Calu3 (cell line): ENCODE measurements at regions not wholly inside any gene's neighbourhood (a gene's known extent, or its start where the extent isn't known, plus 50 kb on each side); places are given as distances from the start of the nearest gene placed in this dataset.

Experiments
- BruUV-seq: library from RNA; stranded (reverse); fragments of 400-500 nt; replicated peaks from 2 replicates; lab custom pipeline; 2021; lab: Mats Ljungman, UMichigan
- CTCF ChIA-PET: fragments of 300-600 bp; sonication (Branson Sonifier 250); formaldehyde crosslinking; loops from one replicate; lab custom pipeline; 2022; ENCODE audit warnings: antibody characterized with exemption; lab: Charles Lee
- DNase-seq: peaks from one replicate; pipeline ENCODE4 v3.0.0; 2022
- H3K27ac Mint-ChIP-seq: one replicate; pipeline ENCODE4 v1.8.0; 2022; ENCODE audit warnings: mixed read lengths; ENCODE audit not compliant: unreplicated experiment
- H3K27me3 Mint-ChIP-seq: one replicate; pipeline ENCODE4 v1.8.0; 2022; ENCODE audit warnings: mixed read lengths; ENCODE audit not compliant: unreplicated experiment
- H3K36me3 Mint-ChIP-seq: one replicate; pipeline ENCODE4 v1.8.0; 2022; ENCODE audit warnings: mild to moderate bottlenecking, moderate library complexity, mixed read lengths; ENCODE audit not compliant: insufficient read depth, unreplicated experiment
- H3K4me1 Mint-ChIP-seq: one replicate; pipeline ENCODE4 v1.8.0; 2022; ENCODE audit warnings: mild to moderate bottlenecking, low read depth, mixed read lengths; ENCODE audit not compliant: unreplicated experiment
- H3K4me3 Mint-ChIP-seq: one replicate; pipeline ENCODE4 v1.8.0; 2022; ENCODE audit warnings: mild to moderate bottlenecking, low read depth, moderate library complexity, mixed read lengths; ENCODE audit not compliant: unreplicated experiment
- H3K9me3 Mint-ChIP-seq: one replicate; pipeline ENCODE4 v1.8.0; 2022; ENCODE audit warnings: low read depth, mixed read lengths; ENCODE audit not compliant: unreplicated experiment
- intact Hi-C: fragments of 100-400 bp; cut with micrococcal nuclease; formaldehyde crosslinking; loops from one replicate; pipeline ENCODE4 v1.10.0; 2022; ENCODE audit not compliant: unreplicated experiment
- TF ChIP-seq, protein P1 (sequence below): fragments of 200-600 bp; IDR thresholded peaks from one replicate; pipeline ENCODE4 v1.8.0; 2022; ENCODE audit warnings: antibody characterized with exemption; ENCODE audit not compliant: unreplicated experiment

DNA sequence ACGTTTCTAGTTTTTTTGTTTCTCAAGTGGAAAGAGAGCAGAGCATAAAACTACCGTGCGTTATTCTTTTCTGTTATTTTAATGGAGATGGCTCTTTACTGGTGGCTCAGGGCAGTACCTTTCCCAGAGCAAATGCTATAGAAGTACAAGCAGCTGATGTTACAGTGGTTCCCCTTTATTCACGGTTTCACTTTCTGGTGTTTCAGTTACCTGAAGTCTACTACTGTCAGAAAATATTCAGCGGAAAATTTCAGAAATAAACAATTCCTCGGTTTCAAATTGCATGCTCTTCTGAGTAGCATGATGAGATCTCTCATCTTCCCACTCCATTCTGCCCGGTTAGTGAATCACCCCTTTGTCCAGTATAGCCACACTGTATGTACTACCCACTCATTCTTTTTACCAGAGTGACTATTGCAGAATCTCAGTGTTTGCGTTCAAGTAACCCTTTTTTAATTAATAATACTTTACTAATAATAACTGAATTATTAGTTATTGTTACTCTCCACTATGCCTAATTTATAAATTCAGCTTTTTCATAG lies 597.5 kb upstream of the ROBO2 start:
- no peaks in the 10 kb centered on the region for H3K27me3 Mint-ChIP-seq
- BruUV-seq: no TSS peak
- H3K4me1 Mint-ChIP-seq: no peaks in the 10 kb centered on the region
- no peak for DNase-seq
- TF ChIP-seq, protein P1, sequence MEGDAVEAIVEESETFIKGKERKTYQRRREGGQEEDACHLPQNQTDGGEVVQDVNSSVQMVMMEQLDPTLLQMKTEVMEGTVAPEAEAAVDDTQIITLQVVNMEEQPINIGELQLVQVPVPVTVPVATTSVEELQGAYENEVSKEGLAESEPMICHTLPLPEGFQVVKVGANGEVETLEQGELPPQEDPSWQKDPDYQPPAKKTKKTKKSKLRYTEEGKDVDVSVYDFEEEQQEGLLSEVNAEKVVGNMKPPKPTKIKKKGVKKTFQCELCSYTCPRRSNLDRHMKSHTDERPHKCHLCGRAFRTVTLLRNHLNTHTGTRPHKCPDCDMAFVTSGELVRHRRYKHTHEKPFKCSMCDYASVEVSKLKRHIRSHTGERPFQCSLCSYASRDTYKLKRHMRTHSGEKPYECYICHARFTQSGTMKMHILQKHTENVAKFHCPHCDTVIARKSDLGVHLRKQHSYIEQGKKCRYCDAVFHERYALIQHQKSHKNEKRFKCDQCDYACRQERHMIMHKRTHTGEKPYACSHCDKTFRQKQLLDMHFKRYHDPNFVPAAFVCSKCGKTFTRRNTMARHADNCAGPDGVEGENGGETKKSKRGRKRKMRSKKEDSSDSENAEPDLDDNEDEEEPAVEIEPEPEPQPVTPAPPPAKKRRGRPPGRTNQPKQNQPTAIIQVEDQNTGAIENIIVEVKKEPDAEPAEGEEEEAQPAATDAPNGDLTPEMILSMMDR: no peak
- intact Hi-C loops: no loop called here
- no peaks in the 10 kb centered on the region for H3K36me3 Mint-ChIP-seq
- CTCF ChIA-PET: interaction anchor here (0.7 kb wide), 1 partner anchor 28 kb away, joined by 6 read pairs; no protein-coding TSS in a partner anchor
- no peak overlapping the region for H3K4me3 Mint-ChIP-seq
- peaks cover 10% of the 10 kb centered on the region for H3K9me3 Mint-ChIP-seq
- no peak overlapping the region for H3K27ac Mint-ChIP-seq

DNA sequence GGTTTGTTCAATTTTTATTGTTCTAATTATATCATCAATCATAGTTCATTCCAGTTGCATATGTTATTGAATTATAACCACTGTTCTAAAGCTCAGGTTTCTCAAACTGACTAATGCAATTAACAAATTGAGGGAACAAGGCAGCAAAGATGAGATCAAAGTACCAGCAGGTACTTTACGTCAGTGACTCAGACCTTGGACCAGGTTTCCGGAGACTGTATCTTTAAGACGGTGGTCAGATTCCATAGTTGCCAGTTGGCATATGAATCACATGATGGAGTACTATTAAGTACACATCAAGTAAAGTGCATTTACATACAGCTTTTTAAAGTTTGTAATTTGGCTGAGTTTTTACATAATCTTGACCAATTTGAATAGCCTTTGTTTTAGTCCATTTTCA lies 583.6 kb upstream of the ROBO2 start:
- peaks cover 7% of the 10 kb centered on the region for H3K9me3 Mint-ChIP-seq
- DNase-seq: no peak
- TF ChIP-seq, protein P1: no peak
- intact Hi-C loops: no loop called here
- CTCF ChIA-PET: no interaction called here
- no peak overlapping the region for H3K4me3 Mint-ChIP-seq
- H3K4me1 Mint-ChIP-seq: no peaks in the 10 kb centered on the region
- no peak overlapping the region for H3K27ac Mint-ChIP-seq
- no peaks in the 10 kb centered on the region for H3K36me3 Mint-ChIP-seq
- no peaks in the 10 kb centered on the region for H3K27me3 Mint-ChIP-seq
- no TSS peak for BruUV-seq

DNA sequence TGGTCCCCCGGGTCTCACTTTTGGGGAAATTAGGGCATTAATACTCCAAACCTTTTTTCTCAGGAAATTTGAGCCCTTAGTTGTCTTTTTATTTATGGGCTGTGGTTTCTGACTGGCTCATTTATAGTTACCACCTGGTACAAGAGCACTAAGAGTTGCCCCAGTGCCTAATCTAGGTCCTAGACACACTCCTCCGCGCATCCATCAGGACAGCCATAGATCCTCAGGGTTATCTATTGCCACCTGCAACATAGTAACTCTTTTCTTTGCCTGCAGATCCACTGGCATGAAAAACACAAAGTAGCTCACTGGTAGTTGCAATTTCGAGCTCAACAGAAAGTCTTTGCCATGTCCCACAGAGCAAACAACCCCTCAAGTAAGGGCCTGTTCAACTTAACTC lies 576.4 kb upstream of the ROBO2 start:
- BruUV-seq: no TSS peak

DNA sequence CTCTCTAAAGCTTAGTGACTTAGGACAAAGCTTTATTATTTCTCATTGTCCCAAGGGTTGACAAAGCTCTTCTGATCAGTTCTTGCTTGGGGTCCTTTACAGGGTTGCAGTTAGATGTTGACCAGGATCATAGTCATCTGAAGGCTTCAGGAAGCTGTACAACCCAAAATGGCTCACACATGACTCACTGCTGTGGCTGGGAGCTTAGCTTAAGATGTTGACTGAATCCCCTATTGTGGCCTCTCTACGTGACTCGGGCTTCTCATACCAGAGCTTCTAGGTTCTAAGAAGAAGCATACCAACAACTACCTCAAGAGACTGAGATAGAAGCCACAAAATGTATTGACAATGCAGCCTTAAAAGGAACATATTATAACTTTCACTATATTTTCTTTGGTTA lies 569.6 kb upstream of the ROBO2 start:
- no TSS peak for BruUV-seq
- Mint-ChIP-seq H3K4me3 (no peak overlapping the region), H3K27me3 (no peaks in the 10 kb centered on the region), H3K9me3 (peaks cover 23% of the 10 kb centered on the region), H3K27ac (no peak overlapping the region), H3K36me3 (no peaks in the 10 kb centered on the region), H3K4me1 (no peaks in the 10 kb centered on the region)
- DNase-seq: no peak
- CTCF ChIA-PET: interaction anchor here (0.5 kb wide), 1 partner anchor 28 kb away, joined by 6 read pairs; no protein-coding TSS in a partner anchor
- TF ChIP-seq, protein P1: no peak
- intact Hi-C loops: no loop called here

More for the DNA sequence above, 576.4 kb upstream of the ROBO2 start:
- Mint-ChIP-seq H3K4me3 (no peak overlapping the region), H3K27ac (no peak overlapping the region), H3K9me3 (peaks cover 6% of the 10 kb centered on the region), H3K36me3 (no peaks in the 10 kb centered on the region), H3K4me1 (no peaks in the 10 kb centered on the region), H3K27me3 (no peaks in the 10 kb centered on the region)
- DNase-seq: no peak
- CTCF ChIA-PET: no interaction called here
- intact Hi-C loops: no loop called here
- TF ChIP-seq, protein P1: no peak
